ENCODE measurements at regions not wholly inside any gene's neighbourhood (a gene's known extent, or its start where the extent isn't known, plus 50 kb on each side); places are given as distances from the start of the nearest gene placed in this dataset.

- Histone ChIP-seq H3K4me3 (IDR thresholded peaks at IDR 0.05; ENCODE audit: insufficient read depth, low read depth, low read length) (no peak overlapping the region), H4K20me1 (ENCODE audit: insufficient read depth) (no peaks in the 10 kb centered on the region), H3K79me2 (ENCODE audit: insufficient read depth, low read depth) (no peaks in the 10 kb centered on the region), H3K27ac (no peak overlapping the region), H3K27me3 (ENCODE audit: insufficient read depth, low read depth) (no peaks in the 10 kb centered on the region), H3K9ac (no peak overlapping the region), H3K4me1 (ENCODE audit: low read depth, poor library complexity, severe bottlenecking) (no peaks in the 10 kb centered on the region), H3K36me3 (ENCODE audit: insufficient read depth) (no peaks in the 10 kb centered on the region), H2AFZ (ENCODE audit: low read depth) (no peak overlapping the region), H3K4me2 (no peak overlapping the region)
- no peak for TF ChIP-seq CTCF (conservative IDR thresholded peaks at IDR 0.05; ENCODE audit: low read depth, low read length)
These were observed 342.6 kb downstream of the MZT1 start for GRCh38 chr13:72384879-72385278.

GRCh38 chr13:72384186-72384823, 343.1 kb downstream of the MZT1 start:
- no peaks in the 10 kb centered on the region for H3K4me1 ChIP-seq (ENCODE audit: low read depth, poor library complexity, severe bottlenecking)
- no peaks in the 10 kb centered on the region for H3K79me2 ChIP-seq (ENCODE audit: insufficient read depth, low read depth)
- H3K4me2 ChIP-seq = no peak overlapping the region
- no peaks in the 10 kb centered on the region for H3K27me3 ChIP-seq (ENCODE audit: insufficient read depth, low read depth)
- H3K27ac ChIP-seq = no peak overlapping the region
- no peak overlapping the region for H2AFZ ChIP-seq (ENCODE audit: low read depth)
- H3K4me3 ChIP-seq (IDR thresholded peaks at IDR 0.05; ENCODE audit: insufficient read depth, low read depth, low read length) = no peak overlapping the region
- no peaks in the 10 kb centered on the region for H4K20me1 ChIP-seq (ENCODE audit: insufficient read depth)
- TF ChIP-seq CTCF (conservative IDR thresholded peaks at IDR 0.05; ENCODE audit: low read depth, low read length) = no peak
- H3K36me3 ChIP-seq (ENCODE audit: insufficient read depth) = no peaks in the 10 kb centered on the region
- no peak overlapping the region for H3K9ac ChIP-seq

GRCh38 chr13:72383646-72384045, 343.8 kb downstream of the MZT1 start:
- no peak overlapping the region for H3K4me3 ChIP-seq (IDR thresholded peaks at IDR 0.05; ENCODE audit: insufficient read depth, low read depth, low read length)
- no peaks in the 10 kb centered on the region for H3K27me3 ChIP-seq (ENCODE audit: insufficient read depth, low read depth)
- H4K20me1 ChIP-seq (ENCODE audit: insufficient read depth) = no peaks in the 10 kb centered on the region
- no peaks in the 10 kb centered on the region for H3K36me3 ChIP-seq (ENCODE audit: insufficient read depth)
- H3K9ac ChIP-seq = no peak overlapping the region
- H3K27ac ChIP-seq = no peak overlapping the region
- no peak overlapping the region for H2AFZ ChIP-seq (ENCODE audit: low read depth)
- no peaks in the 10 kb centered on the region for H3K4me1 ChIP-seq (ENCODE audit: low read depth, poor library complexity, severe bottlenecking)
- no peak overlapping the region for H3K4me2 ChIP-seq
- TF ChIP-seq CTCF (conservative IDR thresholded peaks at IDR 0.05; ENCODE audit: low read depth, low read length) = no peak
- no peaks in the 10 kb centered on the region for H3K79me2 ChIP-seq (ENCODE audit: insufficient read depth, low read depth)

- Histone ChIP-seq H3K4me3 (IDR thresholded peaks at IDR 0.05; ENCODE audit: insufficient read depth, low read depth, low read length) (no peak overlapping the region), H3K4me2 (no peak overlapping the region), H3K4me1 (ENCODE audit: low read depth, poor library complexity, severe bottlenecking) (no peaks in the 10 kb centered on the region), H2AFZ (ENCODE audit: low read depth) (no peak overlapping the region), H4K20me1 (ENCODE audit: insufficient read depth) (no peaks in the 10 kb centered on the region), H3K9ac (no peak overlapping the region), H3K36me3 (ENCODE audit: insufficient read depth) (no peaks in the 10 kb centered on the region), H3K27ac (no peak overlapping the region), H3K27me3 (ENCODE audit: insufficient read depth, low read depth) (no peaks in the 10 kb centered on the region), H3K79me2 (ENCODE audit: insufficient read depth, low read depth) (no peaks in the 10 kb centered on the region)
- TF ChIP-seq CTCF (conservative IDR thresholded peaks at IDR 0.05; ENCODE audit: low read depth, low read length) = no peak
These were observed 347.8 kb downstream of the MZT1 start for GRCh38 chr13:72379581-72379980.
